HG03460 (cell line): ENCODE measurements at regions not wholly inside any gene's neighbourhood (a gene's known extent, or its start where the extent isn't known, plus 50 kb on each side); places are given as distances from the start of the nearest gene placed in this dataset.

Experiments used
- ATAC-seq: cut with Tn5 transposase; IDR thresholded peaks from one replicate; pipeline ENCODE4 v1.9.1; 2021; ENCODE audit not compliant: unreplicated experiment

- no peak for ATAC-seq
These were observed 97.1 kb downstream of the JCAD start for GRCh38 chr10:29962166-29962850.

- ATAC-seq = no peak
These were observed 98.0 kb downstream of the JCAD start for GRCh38 chr10:29961351-29961750.

GRCh38 chr10:29960261-29960660, 99.1 kb downstream of the JCAD start:
- ATAC-seq = no peak

- ATAC-seq = no peak
These were observed 99.8 kb downstream of the JCAD start for GRCh38 chr10:29959586-29959985.

- ATAC-seq = no peak
These were observed 100.9 kb downstream of the JCAD start for GRCh38 chr10:29958440-29958839.

- no peak for ATAC-seq
These were observed 101.5 kb downstream of the JCAD start for GRCh38 chr10:29957907-29958331.

GRCh38 chr10:29957236-29957635, 102.2 kb downstream of the JCAD start:
- ATAC-seq = no peak

GRCh38 chr10:29956335-29956924, 103.0 kb downstream of the JCAD start:
- ATAC-seq = no peak

- no peak for ATAC-seq
These were observed 104.0 kb downstream of the JCAD start for GRCh38 chr10:29955329-29955935.

GRCh38 chr10:29951441-29951931, 107.9 kb downstream of the JCAD start:
- ATAC-seq = no peak

GRCh38 chr10:29950391-29950790, 109.0 kb downstream of the JCAD start:
- no peak for ATAC-seq

- no peak for ATAC-seq
These were observed 109.9 kb downstream of the JCAD start for GRCh38 chr10:29949411-29950011.

- ATAC-seq = no peak
These were observed 110.5 kb downstream of the JCAD start for GRCh38 chr10:29948881-29949355.

- ATAC-seq = no peak
These were observed 111.7 kb downstream of the JCAD start for GRCh38 chr10:29947701-29948060.

GRCh38 chr10:29946953-29947700, 112.3 kb downstream of the JCAD start:
- ATAC-seq = no peak

GRCh38 chr10:29946614-29946952, 112.8 kb downstream of the JCAD start:
- ATAC-seq = no peak

GRCh38 chr10:29941476-29941875, 117.9 kb downstream of the JCAD start:
- ATAC-seq = no peak

GRCh38 chr10:29932991-29933390, 126.4 kb downstream of the JCAD start:
- ATAC-seq = no peak

- no peak for ATAC-seq
These were observed 127.6 kb downstream of the JCAD start for GRCh38 chr10:29931833-29932232.

GRCh38 chr10:29929006-29929405, 130.4 kb downstream of the JCAD start:
- ATAC-seq = no peak

GRCh38 chr10:29926693-29927048, 132.7 kb downstream of the JCAD start:
- no peak for ATAC-seq
